ENCODE measurements at regions not wholly inside any gene's neighbourhood (a gene's known extent, or its start where the extent isn't known, plus 50 kb on each side); places are given as distances from the start of the nearest gene placed in this dataset.
A peak's percentile ranks its signal among the peaks of the same experiment; 100 is the strongest.

DNA sequence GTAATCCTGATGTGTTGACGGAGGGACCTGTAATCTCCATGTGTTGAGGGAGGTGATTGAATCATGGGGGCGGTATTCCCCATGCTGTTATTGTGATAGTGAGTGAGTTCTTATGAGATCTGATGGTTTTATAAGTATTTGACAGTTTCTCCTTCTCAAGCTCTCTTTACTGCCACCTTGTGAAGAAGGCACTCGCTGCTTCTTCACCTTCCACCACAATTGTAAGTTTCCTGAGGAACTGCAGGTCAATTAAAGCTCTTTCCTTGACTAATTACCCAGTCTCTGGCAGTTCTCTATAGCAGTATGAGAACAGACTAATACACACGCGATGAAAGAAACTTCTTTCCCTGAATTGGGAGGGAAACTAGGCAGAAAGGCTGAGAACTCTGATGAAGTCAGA is 141.1 kb upstream of the RAD23B start:
- H2AFZ ChIP-seq = no peak overlapping the region
- 81 to 85% methylated on average over 5 of the region's 5 CpGs for WGBS, 2 experiments (ENCODE audit: low coverage in 1 of 2, low lambda C conversion rate in 2 of 2, missing lambda C conversion rate in 2 of 2)

DNA sequence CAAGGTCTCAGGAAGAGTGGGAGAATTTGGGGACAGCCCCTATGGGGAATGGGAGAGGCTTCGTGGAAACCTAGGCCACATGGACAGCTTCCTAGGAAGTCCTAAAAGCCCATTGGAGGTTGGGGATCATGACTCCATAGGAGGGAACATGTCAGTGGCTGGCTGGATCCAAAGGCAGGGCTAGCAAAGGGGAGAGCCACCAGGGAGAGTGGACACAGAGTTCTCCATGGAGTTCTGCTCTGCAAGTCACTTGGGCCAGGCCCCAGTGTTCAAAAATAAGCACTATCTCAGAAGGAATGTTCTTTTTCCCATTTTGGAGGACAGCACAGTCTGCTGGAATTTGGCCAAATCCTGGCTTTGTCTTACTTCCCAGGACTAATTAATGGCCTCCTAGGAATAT is 140.6 kb upstream of the RAD23B start:
- Histone ChIP-seq H3K4me3 (no peak overlapping the region), H2AFZ (no peak overlapping the region), H3K9me3 (ENCODE audit: low read depth) (no peaks in the 10 kb centered on the region), H3F3A (ENCODE audit: insufficient read depth) (no peaks in the 10 kb centered on the region), H3K4me1 (ENCODE audit: insufficient read depth) (no peaks in the 10 kb centered on the region), H3K9ac (no peak overlapping the region), H3K36me3 (ENCODE audit: low read depth) (no peaks in the 10 kb centered on the region), H3K79me2 (ENCODE audit: insufficient read depth) (no peaks in the 10 kb centered on the region), H3K9me2 (ENCODE audit: insufficient read depth) (no peaks in the 10 kb centered on the region), H4K20me1 (ENCODE audit: insufficient read depth) (no peaks in the 10 kb centered on the region), H3K4me2 (ENCODE audit: unreplicated experiment) (no peak overlapping the region), H3K27me3 (replicated peaks; ENCODE audit: insufficient read depth) (peaks cover 63% of the 10 kb centered on the region), H3K27ac (no peak overlapping the region)
- TF ChIP-seq EZH2phosphoT487 (IDR thresholded peaks at IDR 0.05; ENCODE audit: insufficient read depth, low read depth) (no peak), EZH2 (IDR thresholded peaks at IDR 0.05; ENCODE audit: insufficient read depth, poor library complexity, severe bottlenecking) (no peak)
- in situ Hi-C loops (cut with MboI) = no loop called here
- WGBS, 2 experiments (ENCODE audit: low coverage in 1 of 2, low lambda C conversion rate in 2 of 2, missing lambda C conversion rate in 2 of 2) = 43 to 57% methylated on average over 1 of the region's 1 CpG
- no peak for DNase-seq

More for the DNA sequence above, 141.1 kb upstream of the RAD23B start:
- no peaks in the 10 kb centered on the region for H3F3A ChIP-seq (ENCODE audit: insufficient read depth)
- no peaks in the 10 kb centered on the region for H3K36me3 ChIP-seq (ENCODE audit: low read depth)
- H3K9me3 ChIP-seq (ENCODE audit: low read depth) = no peaks in the 10 kb centered on the region
- peaks cover 63% of the 10 kb centered on the region for H3K27me3 ChIP-seq (replicated peaks; ENCODE audit: insufficient read depth)
- peak; percentile 35 for DNase-seq
- H4K20me1 ChIP-seq (ENCODE audit: insufficient read depth) = no peaks in the 10 kb centered on the region
- H3K79me2 ChIP-seq (ENCODE audit: insufficient read depth) = no peaks in the 10 kb centered on the region
- H3K9ac ChIP-seq = no peak overlapping the region
- no peak for TF ChIP-seq EZH2 (IDR thresholded peaks at IDR 0.05; ENCODE audit: insufficient read depth, poor library complexity, severe bottlenecking)
- no peak for TF ChIP-seq EZH2phosphoT487 (IDR thresholded peaks at IDR 0.05; ENCODE audit: insufficient read depth, low read depth)
- no peaks in the 10 kb centered on the region for H3K9me2 ChIP-seq (ENCODE audit: insufficient read depth)
- no peaks in the 10 kb centered on the region for H3K4me1 ChIP-seq (ENCODE audit: insufficient read depth)
- no peak overlapping the region for H3K4me3 ChIP-seq
- in situ Hi-C loops (cut with MboI) = no loop called here
- no peak overlapping the region for H3K27ac ChIP-seq
- no peak overlapping the region for H3K4me2 ChIP-seq (ENCODE audit: unreplicated experiment)

DNA sequence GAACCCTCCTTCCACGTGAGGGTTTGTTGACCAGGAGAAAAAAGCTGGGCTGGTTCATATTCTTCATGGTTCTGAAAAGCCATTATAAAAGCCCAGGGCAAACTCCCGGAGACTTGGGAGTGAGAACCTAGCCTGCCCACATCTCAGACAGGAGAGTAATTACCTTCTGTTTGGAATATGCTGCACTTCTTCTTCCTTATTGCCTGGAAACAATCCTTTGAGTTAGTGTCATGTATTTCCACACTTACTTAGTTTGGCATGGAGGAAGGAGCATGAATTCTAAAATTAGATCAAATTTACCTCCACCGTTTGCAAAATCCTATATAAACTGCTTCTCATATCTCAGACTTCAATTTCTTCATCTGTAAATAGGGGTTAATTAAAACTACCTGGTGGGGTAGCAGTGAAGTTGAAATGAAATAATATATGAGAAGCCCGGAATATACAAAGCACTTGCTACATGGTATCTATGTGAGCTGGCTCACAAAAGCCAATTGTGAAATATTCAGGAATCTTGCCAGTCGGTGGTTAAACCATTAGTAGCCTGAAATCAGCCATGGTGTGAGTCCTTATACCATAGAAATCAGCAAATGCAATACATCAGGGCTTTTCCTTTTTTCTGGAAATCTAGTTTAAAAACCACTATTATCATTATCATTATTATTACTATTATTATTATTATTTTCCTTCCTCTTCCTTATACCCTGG is 140.0 kb upstream of the RAD23B start:
- Histone ChIP-seq H3F3A (ENCODE audit: insufficient read depth) (no peaks in the 10 kb centered on the region), H3K9me2 (ENCODE audit: insufficient read depth) (no peaks in the 10 kb centered on the region), H3K4me1 (ENCODE audit: insufficient read depth) (no peaks in the 10 kb centered on the region), H3K9me3 (ENCODE audit: low read depth) (no peaks in the 10 kb centered on the region), H3K9ac (no peak overlapping the region), H3K4me2 (ENCODE audit: unreplicated experiment) (no peak overlapping the region), H3K4me3 (no peak overlapping the region), H3K79me2 (ENCODE audit: insufficient read depth) (no peaks in the 10 kb centered on the region), H4K20me1 (ENCODE audit: insufficient read depth) (no peaks in the 10 kb centered on the region), H2AFZ (no peak overlapping the region), H3K27ac (no peak overlapping the region), H3K36me3 (ENCODE audit: low read depth) (no peaks in the 10 kb centered on the region), H3K27me3 (replicated peaks; ENCODE audit: insufficient read depth) (peaks cover 62% of the 10 kb centered on the region)
- in situ Hi-C loops (cut with MboI) = no loop called here
- no peak for TF ChIP-seq EZH2phosphoT487 (IDR thresholded peaks at IDR 0.05; ENCODE audit: insufficient read depth, low read depth)
- no peak for TF ChIP-seq EZH2 (IDR thresholded peaks at IDR 0.05; ENCODE audit: insufficient read depth, poor library complexity, severe bottlenecking)
- WGBS, 2 experiments (ENCODE audit: low coverage in 1 of 2, low lambda C conversion rate in 2 of 2, missing lambda C conversion rate in 2 of 2) = 54 to 57% methylated on average over 5 of the region's 5 CpGs
- DNase-seq = peak; percentile 33

DNA sequence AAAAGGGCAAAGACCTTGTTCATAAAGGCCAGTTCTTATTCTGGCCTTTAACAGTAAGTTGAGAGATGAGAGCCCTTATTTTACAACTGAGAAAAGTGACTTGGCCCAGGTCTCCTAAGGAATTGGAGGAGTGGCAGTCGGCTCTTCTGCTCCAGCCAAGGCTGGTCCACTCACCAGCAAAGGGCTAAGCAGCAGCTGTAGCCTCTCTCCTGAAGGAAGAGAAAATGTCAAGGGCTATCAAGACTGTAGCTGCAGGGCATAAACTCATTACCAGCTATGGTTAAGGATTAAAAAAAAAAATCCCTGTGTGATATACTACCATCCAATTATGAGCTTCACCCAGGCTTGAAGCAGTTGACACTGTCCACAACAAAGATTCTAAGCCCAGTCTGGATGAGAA is 138.6 kb upstream of the RAD23B start:
- Histone ChIP-seq H3K9ac (no peak overlapping the region), H3K9me3 (ENCODE audit: low read depth) (no peaks in the 10 kb centered on the region), H3K4me2 (ENCODE audit: unreplicated experiment) (no peak overlapping the region), H2AFZ (no peak overlapping the region), H3K79me2 (ENCODE audit: insufficient read depth) (no peaks in the 10 kb centered on the region), H3K4me1 (ENCODE audit: insufficient read depth) (no peaks in the 10 kb centered on the region), H3K9me2 (ENCODE audit: insufficient read depth) (no peaks in the 10 kb centered on the region), H3K27me3 (replicated peaks; ENCODE audit: insufficient read depth) (peaks cover 48% of the 10 kb centered on the region), H3F3A (ENCODE audit: insufficient read depth) (no peaks in the 10 kb centered on the region), H3K27ac (no peak overlapping the region), H3K4me3 (no peak overlapping the region), H4K20me1 (ENCODE audit: insufficient read depth) (no peaks in the 10 kb centered on the region), H3K36me3 (ENCODE audit: low read depth) (no peaks in the 10 kb centered on the region)
- WGBS, 2 experiments (ENCODE audit: low coverage in 1 of 2, low lambda C conversion rate in 2 of 2, missing lambda C conversion rate in 2 of 2) = 4 to 5% methylated on average over 1 of the region's 1 CpG
- in situ Hi-C loops (cut with MboI) = no loop called here
- DNase-seq = no peak
- TF ChIP-seq EZH2phosphoT487 (IDR thresholded peaks at IDR 0.05; ENCODE audit: insufficient read depth, low read depth) (no peak), EZH2 (IDR thresholded peaks at IDR 0.05; ENCODE audit: insufficient read depth, poor library complexity, severe bottlenecking) (no peak)

Data from GM23248 (cell line).